IMR-90 (cell line): ENCODE measurements at regions not wholly inside any gene's neighbourhood (a gene's known extent, or its start where the extent isn't known, plus 50 kb on each side); places are given as distances from the start of the nearest gene placed in this dataset.

Experiments used
- ATAC-seq: fragments of 200-7000 bp; cut with Tn5 transposase; 2 replicates; pipeline ENCODE4 v1.9.1; 2020; ENCODE audit warnings: low read depth, mild to moderate bottlenecking, moderate library complexity
- BruUV-seq: library from RNA; stranded (reverse); fragments of 400-500 nt; replicated peaks from 2 replicates; lab custom pipeline; 2021; lab: Mats Ljungman, UMichigan
- CTCF ChIA-PET: fragments of 300-600 bp; formaldehyde crosslinking; extraction: SDS; loops from one replicate; lab custom pipeline; 2021; ENCODE audit warnings: antibody characterized with exemption; lab: Yijun Ruan, JAX
- POLR2A ChIA-PET: fragments of 300-600 bp; sonication (Branson Sonifier 250); formaldehyde crosslinking; loops from one replicate; lab custom pipeline; 2022; ENCODE audit warnings: antibody characterized with exemption; ENCODE audit not compliant: unreplicated experiment; lab: Charles Lee
- DNase-seq: peaks from one replicate; pipeline ENCODE4 v3.0.0; 2013
- H2AFZ ChIP-seq: replicated peaks from 2 replicates; pipeline ENCODE3; 2013; ENCODE audit warnings: low read length, mild to moderate bottlenecking; ENCODE audit not compliant: poor library complexity
- H2AK5ac ChIP-seq: 2 replicates; pipeline ENCODE4 v1.6.1; 2013; ENCODE audit warnings: low read depth, low read length, inconsistent platforms
- H2AK9ac ChIP-seq: replicated peaks from 2 replicates; pipeline ENCODE3; 2013; ENCODE audit warnings: mild to moderate bottlenecking, low read depth, low read length, moderate library complexity; ENCODE audit not compliant: poor library complexity
- H2BK120ac ChIP-seq: 2 replicates; pipeline ENCODE4 v1.6.1; 2013; ENCODE audit warnings: low read depth, low read length, inconsistent platforms
- H2BK15ac ChIP-seq: 3 replicates; pipeline ENCODE4 v1.6.1; 2013; ENCODE audit warnings: low read depth, low read length, inconsistent platforms
- H2BK20ac ChIP-seq: 2 replicates; pipeline ENCODE4 v1.6.1; 2013; ENCODE audit warnings: low read depth, mild to moderate bottlenecking, inconsistent platforms, low read length, moderate library complexity
- H2BK5ac ChIP-seq: 2 replicates; pipeline ENCODE4 v1.6.1; 2013; ENCODE audit warnings: mild to moderate bottlenecking, low read depth, low read length, inconsistent platforms; ENCODE audit not compliant: poor library complexity, severe bottlenecking
- H3K14ac ChIP-seq: replicated peaks from 2 replicates; pipeline ENCODE4 v1.6.1; 2013; ENCODE audit warnings: low read depth, low read length, inconsistent platforms
- H3K18ac ChIP-seq: 2 replicates; pipeline ENCODE4 v1.6.1; 2013; ENCODE audit warnings: low read depth, low read length, control low read depth
- H3K23ac ChIP-seq: 2 replicates; pipeline ENCODE4 v1.6.1; 2013; ENCODE audit warnings: low read depth, low read length, inconsistent platforms
- H3K27ac ChIP-seq: 2 replicates; pipeline ENCODE4 v1.5.1; 2013; ENCODE audit warnings: mild to moderate bottlenecking, control low read depth, low read length; ENCODE audit not compliant: insufficient read depth
- H3K27me3 ChIP-seq: 2 replicates; pipeline ENCODE4 v1.6.1; 2013; ENCODE audit warnings: low read length; ENCODE audit not compliant: control insufficient read depth, insufficient read depth
- H3K36me3 ChIP-seq: 2 replicates; pipeline ENCODE4 v1.6.1; 2013; ENCODE audit warnings: low read length, mixed read lengths; ENCODE audit not compliant: control insufficient read depth, insufficient read depth
- H3K4ac ChIP-seq: 2 replicates; pipeline ENCODE4 v1.6.1; 2013; ENCODE audit warnings: low read depth, low read length, inconsistent platforms
- H3K4me1 ChIP-seq: 2 replicates; pipeline ENCODE4 v1.6.1; 2013; ENCODE audit warnings: low read length, mixed read lengths; ENCODE audit not compliant: control insufficient read depth, insufficient read depth
- H3K4me2 ChIP-seq: 2 replicates; pipeline ENCODE4 v1.6.1; 2013; ENCODE audit warnings: low read depth, mild to moderate bottlenecking, control low read depth, low read length, moderate library complexity
- H3K4me3 ChIP-seq: 2 replicates; pipeline ENCODE4 v1.5.1; 2013; ENCODE audit warnings: low read depth, mild to moderate bottlenecking, control low read depth, low read length, moderate library complexity; ENCODE audit not compliant: insufficient read depth
- H3K56ac ChIP-seq: 2 replicates; pipeline ENCODE4 v1.6.1; 2013; ENCODE audit warnings: low read length, inconsistent platforms; ENCODE audit not compliant: insufficient read depth; ENCODE audit errors: extremely low read depth
- H3K79me1 ChIP-seq, 2 experiments: 2 replicates each; pipeline ENCODE4 v1.6.1; 2013; ENCODE audit warnings: low read length in 2 of 2, inconsistent platforms in 1 of 2, low read depth in 1 of 2
- H3K9ac ChIP-seq: 2 replicates; pipeline ENCODE4 v1.6.1; 2013; ENCODE audit warnings: low read depth, low read length, control low read depth
- H3K9me1 ChIP-seq: 2 replicates; pipeline ENCODE4 v1.6.1; 2013; ENCODE audit warnings: low read length, inconsistent platforms; ENCODE audit not compliant: insufficient read depth
- H3K9me3 ChIP-seq: 2 replicates; pipeline ENCODE4 v1.6.1; 2013; ENCODE audit warnings: low read length; ENCODE audit not compliant: control insufficient read depth, insufficient read depth
- H4K20me1 ChIP-seq: 2 replicates; pipeline ENCODE4 v1.6.1; 2013; ENCODE audit warnings: low read length, inconsistent platforms; ENCODE audit not compliant: insufficient read depth
- H4K5ac ChIP-seq: 2 replicates; pipeline ENCODE4 v1.6.1; 2013; ENCODE audit warnings: mild to moderate bottlenecking, low read depth, low read length, control low read depth
- H4K8ac ChIP-seq, 2 experiments: 2 replicates each; pipeline ENCODE4 v1.6.1; 2013; ENCODE audit warnings: low read depth in 2 of 2, low read length in 2 of 2, control low read depth in 1 of 2, inconsistent platforms in 1 of 2
- H4K91ac ChIP-seq: 2 replicates; pipeline ENCODE4 v1.6.1; 2013; ENCODE audit warnings: low read depth, low read length, inconsistent platforms; ENCODE audit not compliant: insufficient read depth
- BHLHE40 ChIP-seq: fragments of 150-350 bp; IDR thresholded peaks from 2 replicates; pipeline ENCODE4 v1.6.1; 2016; ENCODE audit warnings: mild to moderate bottlenecking, low read depth, low read length
- CEBPB ChIP-seq: IDR thresholded peaks from 2 replicates; pipeline ENCODE4 v1.6.1; 2012; ENCODE audit warnings: low read depth, low read length, improper control_type of control experiment
- FOS ChIP-seq: fragments of 150-350 bp; IDR thresholded peaks from 2 replicates; pipeline ENCODE4 v1.6.1; 2016; ENCODE audit warnings: low read depth, low read length
- WGBS, 2 experiments: methylation state at CpG; one replicate each; pipeline versions ENCODE4 v1.1.5 to v1.1.7; 2013; ENCODE audit warnings: missing lambda C conversion rate in 2 of 2; ENCODE audit not compliant: insufficient read length in 1 of 2; ENCODE audit errors: extremely low coverage in 2 of 2; 5-methylcytosine and 5-hydroxymethylcytosine counted together
- dilution Hi-C: fragments of 300-500 bp; cut with HindIII; formaldehyde crosslinking; loops from one replicate; pipeline ENCODE4 v1.14.3; 2018; ENCODE audit warnings: low sequenced_read_pairs; ENCODE audit not compliant: unreplicated experiment
- in situ Hi-C: fragments of 300-500 bp; cut with MboI; formaldehyde crosslinking; loops from 3 replicates; pipeline ENCODE4 v1.14.3; 2019; ENCODE audit warnings: low sequenced_read_pairs, inconsistent platforms, mixed read lengths
- intact Hi-C: fragments of 100-400 bp; cut with micrococcal nuclease; formaldehyde crosslinking; loops from 2 replicates; pipeline ENCODE4 v1.10.0; 2022
- TF ChIP-seq, protein P1 (sequence below): fragments of 150-350 bp; IDR thresholded peaks from 2 replicates; pipeline ENCODE4 v1.6.1; 2017; ENCODE audit warnings: mild to moderate bottlenecking, antibody characterized with exemption, low read length, low read depth
- TF ChIP-seq, protein P2 (sequence below): conservative IDR thresholded peaks from 2 replicates; pipeline ENCODE4 v1.5.1; 2012; ENCODE audit warnings: mild to moderate bottlenecking, low read depth, low read length, improper control_type of control experiment

- Histone ChIP-seq H2BK120ac (no peak overlapping the region), H2BK5ac (no peak overlapping the region), H4K91ac (no peak overlapping the region), H3K9me3 (no peaks in the 10 kb centered on the region), H3K79me1 (no peaks in the 10 kb centered on the region), H3K4me2 (no peak overlapping the region), H3K23ac (no peak overlapping the region), H3K36me3 (no peaks in the 10 kb centered on the region), H3K56ac (no peak overlapping the region), H2BK15ac (no peak overlapping the region), H3K4ac (no peak overlapping the region), H3K4me1 (no peaks in the 10 kb centered on the region), H2AFZ (no peak overlapping the region), H3K27ac (no peak overlapping the region), H4K5ac (no peak overlapping the region), H2AK5ac (no peak overlapping the region), H3K4me3 (no peak overlapping the region), H3K27me3 (peaks cover 32% of the 10 kb centered on the region), H3K14ac (no peak overlapping the region), H4K8ac (no peak overlapping the region), H3K18ac (no peak overlapping the region), H2BK20ac (no peak overlapping the region), H3K9ac (no peak overlapping the region), H4K20me1 (no peaks in the 10 kb centered on the region), H2AK9ac (no peak overlapping the region), H3K9me1 (no peaks in the 10 kb centered on the region)
- dilution Hi-C loops (no loop called here), in situ Hi-C loops (no loop called here), intact Hi-C loops (no loop called here)
- WGBS, 2 experiments, result 83% methylated on average over 1 of the region's 2 CpGs; no CpG with 5 or more reads in 1 of the 2 experiments
- DNase-seq, result no peak
- POLR2A ChIA-PET, result no interaction called here
- no peak for ATAC-seq
- TF ChIP-seq CEBPB (no peak), FOS (no peak), BHLHE40 (no peak)
- TF ChIP-seq, protein P1, sequence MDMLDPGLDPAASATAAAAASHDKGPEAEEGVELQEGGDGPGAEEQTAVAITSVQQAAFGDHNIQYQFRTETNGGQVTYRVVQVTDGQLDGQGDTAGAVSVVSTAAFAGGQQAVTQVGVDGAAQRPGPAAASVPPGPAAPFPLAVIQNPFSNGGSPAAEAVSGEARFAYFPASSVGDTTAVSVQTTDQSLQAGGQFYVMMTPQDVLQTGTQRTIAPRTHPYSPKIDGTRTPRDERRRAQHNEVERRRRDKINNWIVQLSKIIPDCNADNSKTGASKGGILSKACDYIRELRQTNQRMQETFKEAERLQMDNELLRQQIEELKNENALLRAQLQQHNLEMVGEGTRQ, result no peak
- TF ChIP-seq, protein P2, sequence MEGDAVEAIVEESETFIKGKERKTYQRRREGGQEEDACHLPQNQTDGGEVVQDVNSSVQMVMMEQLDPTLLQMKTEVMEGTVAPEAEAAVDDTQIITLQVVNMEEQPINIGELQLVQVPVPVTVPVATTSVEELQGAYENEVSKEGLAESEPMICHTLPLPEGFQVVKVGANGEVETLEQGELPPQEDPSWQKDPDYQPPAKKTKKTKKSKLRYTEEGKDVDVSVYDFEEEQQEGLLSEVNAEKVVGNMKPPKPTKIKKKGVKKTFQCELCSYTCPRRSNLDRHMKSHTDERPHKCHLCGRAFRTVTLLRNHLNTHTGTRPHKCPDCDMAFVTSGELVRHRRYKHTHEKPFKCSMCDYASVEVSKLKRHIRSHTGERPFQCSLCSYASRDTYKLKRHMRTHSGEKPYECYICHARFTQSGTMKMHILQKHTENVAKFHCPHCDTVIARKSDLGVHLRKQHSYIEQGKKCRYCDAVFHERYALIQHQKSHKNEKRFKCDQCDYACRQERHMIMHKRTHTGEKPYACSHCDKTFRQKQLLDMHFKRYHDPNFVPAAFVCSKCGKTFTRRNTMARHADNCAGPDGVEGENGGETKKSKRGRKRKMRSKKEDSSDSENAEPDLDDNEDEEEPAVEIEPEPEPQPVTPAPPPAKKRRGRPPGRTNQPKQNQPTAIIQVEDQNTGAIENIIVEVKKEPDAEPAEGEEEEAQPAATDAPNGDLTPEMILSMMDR, result no peak
- BruUV-seq, result no TSS peak
- CTCF ChIA-PET, result interaction anchor here (0.9 to 1.2 kb wide), 2 partner anchors 398 to 404 kb away, joined by 3 to 4 read pairs; no protein-coding TSS in a partner anchor
Observed at GRCh38 chrX:110449312-110449711, 90.7 kb downstream of the RTL9 start.
